Central memory CD8-positive, alpha-beta T cell (primary cell): ENCODE measurements at regions not wholly inside any gene's neighbourhood (a gene's known extent, or its start where the extent isn't known, plus 50 kb on each side); places are given as distances from the start of the nearest gene placed in this dataset.

Experiments
- ATAC-seq: fragments of 150-1000 bp; cut with Tn5 transposase; replicated peaks from 2 replicates; pipeline ENCODE4 v1.10.0; 2022; ENCODE audit warnings: mild to moderate bottlenecking, moderate FRiP score, moderate number of reproducible peaks; ENCODE audit not compliant: poor library complexity, severe bottlenecking; ENCODE audit errors: extremely low read depth
- DNase-seq, 2 donors: peaks; one replicate each; pipeline ENCODE4 v3.0.0; 2021; ENCODE audit warnings: low spot score in 2 of 2
- H3K27ac Mint-ChIP-seq: one replicate; pipeline ENCODE4 v1.8.0; 2022; ENCODE audit warnings: low read depth, mild to moderate bottlenecking, moderate library complexity, mixed read lengths
- H3K27me3 Mint-ChIP-seq: one replicate; pipeline ENCODE4 v1.8.0; 2022; ENCODE audit warnings: mixed read lengths
- H3K36me3 Mint-ChIP-seq: one replicate; pipeline ENCODE4 v1.8.0; 2022; ENCODE audit warnings: mild to moderate bottlenecking, moderate library complexity, mixed read lengths; ENCODE audit not compliant: insufficient read depth
- H3K4me1 Mint-ChIP-seq: one replicate; pipeline ENCODE4 v1.8.0; 2022; ENCODE audit warnings: mixed read lengths
- H3K4me3 Mint-ChIP-seq: one replicate; pipeline ENCODE4 v1.8.0; 2022; ENCODE audit warnings: mild to moderate bottlenecking, moderate library complexity, mixed read lengths
- H3K9me3 Mint-ChIP-seq: one replicate; pipeline ENCODE4 v1.8.0; 2022; ENCODE audit warnings: mixed read lengths

GRCh38 chr11:97351939-97352338 lies 962.1 kb downstream of the JRKL start:
- ATAC-seq = no peak
- DNase-seq = no peak
- Mint-ChIP-seq H3K27me3 (no peaks in the 10 kb centered on the region), H3K27ac (no peak overlapping the region), H3K36me3 (no peaks in the 10 kb centered on the region), H3K4me1 (no peaks in the 10 kb centered on the region), H3K9me3 (peaks cover 12% of the 10 kb centered on the region), H3K4me3 (no peak overlapping the region)

- no peak for DNase-seq
- H3K4me1 Mint-ChIP-seq = no peaks in the 10 kb centered on the region
- no peak overlapping the region for H3K4me3 Mint-ChIP-seq
- H3K9me3 Mint-ChIP-seq = peaks cover 14% of the 10 kb centered on the region
- no peak overlapping the region for H3K27ac Mint-ChIP-seq
- H3K36me3 Mint-ChIP-seq = no peaks in the 10 kb centered on the region
- no peaks in the 10 kb centered on the region for H3K27me3 Mint-ChIP-seq
- ATAC-seq = no peak
These were observed 964.2 kb downstream of the JRKL start for GRCh38 chr11:97354026-97354425.

GRCh38 chr11:97354576-97354975 lies 964.8 kb downstream of the JRKL start:
- Mint-ChIP-seq H3K4me1 (no peaks in the 10 kb centered on the region), H3K4me3 (no peak overlapping the region), H3K9me3 (peaks cover 14% of the 10 kb centered on the region), H3K27ac (no peak overlapping the region), H3K36me3 (no peaks in the 10 kb centered on the region), H3K27me3 (no peaks in the 10 kb centered on the region)
- no peak for ATAC-seq
- no peak for DNase-seq

GRCh38 chr11:97355230-97355629 lies 965.4 kb downstream of the JRKL start:
- Mint-ChIP-seq H3K27ac (no peak overlapping the region), H3K9me3 (peaks cover 14% of the 10 kb centered on the region), H3K4me1 (no peaks in the 10 kb centered on the region), H3K27me3 (no peaks in the 10 kb centered on the region), H3K36me3 (no peaks in the 10 kb centered on the region), H3K4me3 (no peak overlapping the region)
- ATAC-seq (no peak), DNase-seq (no peak)

- ATAC-seq (no peak), DNase-seq (no peak)
- H3K4me3 Mint-ChIP-seq = no peak overlapping the region
- no peaks in the 10 kb centered on the region for H3K36me3 Mint-ChIP-seq
- H3K27ac Mint-ChIP-seq = no peak overlapping the region
- H3K9me3 Mint-ChIP-seq = peaks cover 14% of the 10 kb centered on the region
- H3K27me3 Mint-ChIP-seq = no peaks in the 10 kb centered on the region
- no peaks in the 10 kb centered on the region for H3K4me1 Mint-ChIP-seq
These were observed 966.3 kb downstream of the JRKL start for GRCh38 chr11:97356144-97356543.

GRCh38 chr11:97359016-97359415 lies 969.2 kb downstream of the JRKL start:
- Mint-ChIP-seq H3K27me3 (no peaks in the 10 kb centered on the region), H3K9me3 (peaks cover 14% of the 10 kb centered on the region), H3K27ac (no peak overlapping the region), H3K4me3 (no peak overlapping the region), H3K36me3 (no peaks in the 10 kb centered on the region), H3K4me1 (no peaks in the 10 kb centered on the region)
- ATAC-seq (no peak), DNase-seq (no peak)

GRCh38 chr11:97361812-97362378 lies 972.1 kb downstream of the JRKL start:
- Mint-ChIP-seq H3K36me3 (no peaks in the 10 kb centered on the region), H3K27ac (no peak overlapping the region), H3K9me3 (peaks cover 24% of the 10 kb centered on the region), H3K27me3 (no peaks in the 10 kb centered on the region), H3K4me1 (no peaks in the 10 kb centered on the region), H3K4me3 (no peak overlapping the region)
- DNase-seq (no peak), ATAC-seq (no peak)

- Mint-ChIP-seq H3K4me1 (no peaks in the 10 kb centered on the region), H3K36me3 (no peaks in the 10 kb centered on the region), H3K4me3 (no peak overlapping the region), H3K27ac (no peak overlapping the region), H3K9me3 (peaks cover 29% of the 10 kb centered on the region), H3K27me3 (no peaks in the 10 kb centered on the region)
- ATAC-seq (no peak), DNase-seq (no peak)
These were observed 973.5 kb downstream of the JRKL start for GRCh38 chr11:97363331-97363730.

- H3K4me1 Mint-ChIP-seq = no peaks in the 10 kb centered on the region
- no peak overlapping the region for H3K4me3 Mint-ChIP-seq
- ATAC-seq (no peak), DNase-seq (no peak)
- peaks cover 31% of the 10 kb centered on the region for H3K9me3 Mint-ChIP-seq
- no peaks in the 10 kb centered on the region for H3K27me3 Mint-ChIP-seq
- H3K36me3 Mint-ChIP-seq = peaks cover 2% of the 10 kb centered on the region
- H3K27ac Mint-ChIP-seq = no peak overlapping the region
These were observed 974.2 kb downstream of the JRKL start for GRCh38 chr11:97364047-97364446.

GRCh38 chr11:97367406-97368083 lies 977.7 kb downstream of the JRKL start:
- H3K4me1 Mint-ChIP-seq = no peaks in the 10 kb centered on the region
- H3K9me3 Mint-ChIP-seq = peaks cover 44% of the 10 kb centered on the region
- H3K36me3 Mint-ChIP-seq = peaks cover 2% of the 10 kb centered on the region
- H3K27me3 Mint-ChIP-seq = no peaks in the 10 kb centered on the region
- no peak for DNase-seq
- no peak overlapping the region for H3K27ac Mint-ChIP-seq
- no peak for ATAC-seq
- H3K4me3 Mint-ChIP-seq = no peak overlapping the region

GRCh38 chr11:97389270-97389669 lies 999.5 kb downstream of the JRKL start:
- no peak overlapping the region for H3K4me3 Mint-ChIP-seq
- H3K36me3 Mint-ChIP-seq = no peaks in the 10 kb centered on the region
- no peak overlapping the region for H3K27ac Mint-ChIP-seq
- ATAC-seq (no peak), DNase-seq (no peak)
- no peaks in the 10 kb centered on the region for H3K27me3 Mint-ChIP-seq
- peaks cover 19% of the 10 kb centered on the region for H3K9me3 Mint-ChIP-seq
- no peaks in the 10 kb centered on the region for H3K4me1 Mint-ChIP-seq

GRCh38 chr11:97398246-97398645 lies 1008.4 kb downstream of the JRKL start:
- Mint-ChIP-seq H3K4me3 (no peak overlapping the region), H3K36me3 (no peaks in the 10 kb centered on the region), H3K27me3 (no peaks in the 10 kb centered on the region), H3K9me3 (no peaks in the 10 kb centered on the region), H3K4me1 (no peaks in the 10 kb centered on the region), H3K27ac (no peak overlapping the region)
- no peak for DNase-seq
- no peak for ATAC-seq

GRCh38 chr11:97409141-97409540 lies 1019.3 kb downstream of the JRKL start:
- H3K27me3 Mint-ChIP-seq = no peaks in the 10 kb centered on the region
- H3K36me3 Mint-ChIP-seq = no peaks in the 10 kb centered on the region
- H3K4me1 Mint-ChIP-seq = no peaks in the 10 kb centered on the region
- no peak overlapping the region for H3K27ac Mint-ChIP-seq
- H3K4me3 Mint-ChIP-seq = no peak overlapping the region
- no peak for ATAC-seq
- DNase-seq = no peak
- H3K9me3 Mint-ChIP-seq = peaks cover 19% of the 10 kb centered on the region
